Neural cell (in vitro differentiated cells): ENCODE measurements at regions not wholly inside any gene's neighbourhood (a gene's known extent, or its start where the extent isn't known, plus 50 kb on each side); places are given as distances from the start of the nearest gene placed in this dataset.

ENCODE experiments used
- H2AFZ ChIP-seq: fragments of 200-600, 300-800 bp; sonication (generic), shearing (Covaris generic); 2 replicates; pipeline ENCODE4 v1.6.0; 2014; ENCODE audit warnings: low read depth, mild to moderate bottlenecking, antibody characterized with exemption, low read length, moderate library complexity
- H3F3A ChIP-seq: fragments of 200-600 bp; shearing (Covaris generic); 2 replicates; pipeline ENCODE4 v1.6.1; 2016; ENCODE audit warnings: mild to moderate bottlenecking, moderate library complexity, mixed read lengths, antibody characterized with exemption, low read length; ENCODE audit not compliant: insufficient read depth, poor library complexity, severe bottlenecking
- H3K27ac ChIP-seq: fragments of 200-600, 300-800 bp; sonication (generic), shearing (Covaris generic); 2 replicates; pipeline ENCODE4 v1.5.1; 2014; ENCODE audit warnings: mild to moderate bottlenecking, low read length, moderate library complexity
- H3K27me3 ChIP-seq: fragments of 300-800, 200-600 bp; sonication (generic), shearing (Covaris generic); 2 replicates; pipeline ENCODE4 v1.6.0; 2014; ENCODE audit warnings: mild to moderate bottlenecking, low read depth, low read length, moderate library complexity; ENCODE audit not compliant: insufficient read depth
- H3K36me3 ChIP-seq: fragments of 300-800, 200-600 bp; sonication (generic), shearing (Covaris generic); 2 replicates; pipeline ENCODE4 v1.5.1; 2014; ENCODE audit warnings: mild to moderate bottlenecking, antibody characterized with exemption, low read length, moderate library complexity; ENCODE audit not compliant: insufficient read depth
- H3K4me2 ChIP-seq: fragments of 300-800, 200-600 bp; sonication (generic), shearing (Covaris generic); 2 replicates; pipeline ENCODE4 v1.6.0; 2014; ENCODE audit warnings: mild to moderate bottlenecking, low read length
- H3K4me3 ChIP-seq: fragments of 300-800, 200-600 bp; sonication (generic), shearing (Covaris generic); 2 replicates; pipeline ENCODE4 v1.5.1; 2014; ENCODE audit warnings: mild to moderate bottlenecking, low read length, moderate library complexity
- H3K79me2 ChIP-seq: fragments of 200-600 bp; shearing (Covaris generic); replicated peaks from 2 replicates; pipeline ENCODE4 v1.6.0; 2014; ENCODE audit warnings: mild to moderate bottlenecking, low read length, moderate library complexity; ENCODE audit not compliant: insufficient read depth
- H3K9ac ChIP-seq: fragments of 300-800, 200-600 bp; sonication (generic), shearing (Covaris generic); 2 replicates; pipeline ENCODE4 v1.6.1; 2016; ENCODE audit warnings: mild to moderate bottlenecking, low read length, mixed read lengths
- H3K9me2 ChIP-seq: fragments of 200-600 bp; shearing (Covaris generic); 2 replicates; pipeline ENCODE4 v1.6.1; 2016; ENCODE audit warnings: mild to moderate bottlenecking, low read length, mixed read lengths; ENCODE audit not compliant: insufficient read depth
- H3K9me3 ChIP-seq: fragments of 200-600, 300-800 bp; sonication (generic), shearing (Covaris generic); 2 replicates; pipeline ENCODE4 v1.6.1; 2016; ENCODE audit warnings: mild to moderate bottlenecking, mixed run types, low read length, moderate library complexity, mixed read lengths
- H4K20me1 ChIP-seq: fragments of 200-600 bp; shearing (Covaris generic); 2 replicates; pipeline ENCODE4 v1.6.1; 2016; ENCODE audit warnings: mild to moderate bottlenecking, mixed run types; ENCODE audit not compliant: insufficient read depth
- EP300 ChIP-seq: fragments of 450-650 bp; conservative IDR thresholded peaks from 2 replicates; pipeline ENCODE4 v1.6.1; 2014; ENCODE audit warnings: antibody characterized with exemption, mild to moderate bottlenecking, moderate library complexity; ENCODE audit not compliant: poor library complexity, severe bottlenecking
- EZH2 ChIP-seq: fragments of 200-600, 300-800 bp; shearing (Covaris generic), sonication (generic); IDR thresholded peaks from 2 replicates; pipeline ENCODE4 v1.6.1; 2014; ENCODE audit warnings: antibody characterized with exemption, low read length, borderline replicate concordance, mild to moderate bottlenecking; ENCODE audit not compliant: insufficient read depth, poor library complexity, severe bottlenecking
- MXI1 ChIP-seq: fragments of 450-650 bp; conservative IDR thresholded peaks from 2 replicates; pipeline ENCODE4 v1.6.1; 2014; ENCODE audit warnings: antibody characterized with exemption, mild to moderate bottlenecking; ENCODE audit not compliant: poor library complexity, severe bottlenecking
- POLR2AphosphoS5 ChIP-seq: IDR thresholded peaks from 2 replicates; pipeline ENCODE4 v1.6.1; 2012
- RAD21 ChIP-seq: fragments of 450-650 bp; conservative IDR thresholded peaks from 2 replicates; pipeline ENCODE4 v1.6.1; 2014; ENCODE audit warnings: antibody characterized with exemption, mild to moderate bottlenecking, moderate library complexity
- REST ChIP-seq: IDR thresholded peaks from 2 replicates; pipeline ENCODE4 v1.6.1; 2012; ENCODE audit warnings: borderline replicate concordance
- SMC3 ChIP-seq: fragments of 450-650 bp; conservative IDR thresholded peaks from 2 replicates; pipeline ENCODE4 v1.6.1; 2014; ENCODE audit warnings: antibody characterized with exemption, mild to moderate bottlenecking, moderate library complexity; ENCODE audit not compliant: poor library complexity
- TAF1 ChIP-seq: IDR thresholded peaks from 2 replicates; pipeline ENCODE4 v1.6.1; 2012; ENCODE audit warnings: low read depth
- TF ChIP-seq, protein P1 (sequence below): fragments of 450-650 bp; IDR thresholded peaks from 2 replicates; pipeline ENCODE4 v1.5.1; 2014; ENCODE audit warnings: antibody characterized with exemption, mild to moderate bottlenecking, moderate library complexity; ENCODE audit not compliant: poor library complexity, severe bottlenecking

DNA sequence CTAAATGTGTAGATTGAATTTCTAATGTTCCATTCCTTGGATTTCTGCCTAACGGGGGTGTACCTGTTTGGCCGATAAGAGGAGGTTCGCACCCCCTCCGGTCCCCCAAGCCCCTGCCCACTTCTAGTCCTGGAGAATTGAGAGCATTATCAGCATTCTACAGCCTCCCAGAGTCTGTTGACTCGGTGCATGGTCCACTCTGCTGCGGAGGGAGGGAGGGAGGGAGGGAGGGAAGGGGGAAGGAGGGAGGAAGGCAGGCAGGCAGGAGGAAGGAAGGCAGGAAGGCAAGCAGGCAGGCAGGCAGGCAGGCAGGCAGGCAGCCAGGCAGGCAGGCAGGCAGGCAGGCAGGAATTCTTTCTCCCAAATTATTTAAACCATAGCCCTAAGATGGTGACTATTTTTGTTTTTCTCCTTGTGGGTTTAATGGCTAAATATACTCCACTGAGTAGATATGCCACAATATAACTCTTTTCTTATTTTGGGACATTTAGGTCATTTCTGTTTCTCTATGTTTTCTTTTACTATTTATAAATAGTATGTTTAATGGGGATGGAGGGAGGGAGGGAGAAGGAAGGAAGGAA is 69.5 kb upstream of the CHST15 start:
- TF ChIP-seq POLR2AphosphoS5 (no peak), MXI1 (no peak), REST (no peak), EP300 (no peak), SMC3 (no peak), EZH2 (no peak), RAD21 (no peak), TAF1 (no peak)
- TF ChIP-seq, protein P1, sequence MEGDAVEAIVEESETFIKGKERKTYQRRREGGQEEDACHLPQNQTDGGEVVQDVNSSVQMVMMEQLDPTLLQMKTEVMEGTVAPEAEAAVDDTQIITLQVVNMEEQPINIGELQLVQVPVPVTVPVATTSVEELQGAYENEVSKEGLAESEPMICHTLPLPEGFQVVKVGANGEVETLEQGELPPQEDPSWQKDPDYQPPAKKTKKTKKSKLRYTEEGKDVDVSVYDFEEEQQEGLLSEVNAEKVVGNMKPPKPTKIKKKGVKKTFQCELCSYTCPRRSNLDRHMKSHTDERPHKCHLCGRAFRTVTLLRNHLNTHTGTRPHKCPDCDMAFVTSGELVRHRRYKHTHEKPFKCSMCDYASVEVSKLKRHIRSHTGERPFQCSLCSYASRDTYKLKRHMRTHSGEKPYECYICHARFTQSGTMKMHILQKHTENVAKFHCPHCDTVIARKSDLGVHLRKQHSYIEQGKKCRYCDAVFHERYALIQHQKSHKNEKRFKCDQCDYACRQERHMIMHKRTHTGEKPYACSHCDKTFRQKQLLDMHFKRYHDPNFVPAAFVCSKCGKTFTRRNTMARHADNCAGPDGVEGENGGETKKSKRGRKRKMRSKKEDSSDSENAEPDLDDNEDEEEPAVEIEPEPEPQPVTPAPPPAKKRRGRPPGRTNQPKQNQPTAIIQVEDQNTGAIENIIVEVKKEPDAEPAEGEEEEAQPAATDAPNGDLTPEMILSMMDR = no peak

DNA sequence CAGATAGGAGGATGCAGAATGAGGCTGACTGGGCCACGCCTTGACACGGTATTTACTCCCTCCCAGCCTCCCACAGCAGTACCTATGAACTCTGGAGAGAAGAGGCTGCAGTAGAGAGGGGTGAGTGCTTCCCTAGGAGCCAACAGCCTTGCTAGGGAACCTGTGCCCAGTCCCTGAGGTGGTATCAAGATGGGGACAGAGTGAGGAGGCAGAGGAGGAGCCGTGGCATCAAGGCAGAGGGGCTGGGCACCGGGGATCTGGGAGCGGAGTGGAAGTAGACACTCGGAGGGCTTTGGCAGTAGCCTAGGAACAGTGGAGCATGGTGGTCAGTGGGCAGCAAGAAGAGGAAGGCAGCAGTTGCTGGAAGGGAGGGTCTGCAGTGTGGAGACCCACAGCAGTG is 68.7 kb upstream of the CHST15 start:
- no peaks in the 10 kb centered on the region for H3K79me2 ChIP-seq
- no peaks in the 10 kb centered on the region for H3K36me3 ChIP-seq
- no peaks in the 10 kb centered on the region for H3K9me2 ChIP-seq
- no peaks in the 10 kb centered on the region for H3K27me3 ChIP-seq
- no peak overlapping the region for H3K27ac ChIP-seq
- no peak overlapping the region for H2AFZ ChIP-seq
- no peak overlapping the region for H3K9ac ChIP-seq
- H3K4me3 ChIP-seq = no peak overlapping the region
- TF ChIP-seq EP300 (no peak), RAD21 (no peak), REST (no peak), MXI1 (no peak), POLR2AphosphoS5 (no peak), SMC3 (no peak), TAF1 (no peak), EZH2 (no peak)
- TF ChIP-seq, protein P1 = no peak
- H3K9me3 ChIP-seq = no peaks in the 10 kb centered on the region
- H4K20me1 ChIP-seq = no peaks in the 10 kb centered on the region
- H3K4me2 ChIP-seq = no peak overlapping the region
- H3F3A ChIP-seq = no peaks in the 10 kb centered on the region

More for the DNA sequence above, 69.5 kb upstream of the CHST15 start:
- Histone ChIP-seq H3F3A (no peaks in the 10 kb centered on the region), H3K4me3 (no peak overlapping the region), H3K9me3 (no peaks in the 10 kb centered on the region), H4K20me1 (no peaks in the 10 kb centered on the region), H3K36me3 (no peaks in the 10 kb centered on the region), H2AFZ (no peak overlapping the region), H3K4me2 (no peak overlapping the region), H3K79me2 (no peaks in the 10 kb centered on the region), H3K27ac (no peak overlapping the region), H3K9ac (no peak overlapping the region), H3K9me2 (no peaks in the 10 kb centered on the region), H3K27me3 (no peaks in the 10 kb centered on the region)
